ENCODE measurements at regions not wholly inside any gene's neighbourhood (a gene's known extent, or its start where the extent isn't known, plus 50 kb on each side); places are given as distances from the start of the nearest gene placed in this dataset.

- TF ChIP-seq POLR2A (IDR thresholded peaks at IDR 0.05) (no peak), CTCF (IDR thresholded peaks at IDR 0.05) (no peak)
- Histone ChIP-seq H3K36me3 (replicated peaks in 1 of 2) (no peaks in the 10 kb centered on the region), H3K27me3 (no peaks in the 10 kb centered on the region), H3K27ac (no peak overlapping the region), H3K9me3 (replicated peaks in 1 of 3) (no peaks in the 10 kb centered on the region), H3K4me3 (no peak overlapping the region), H3K4me1 (replicated peaks in 1 of 2) (no peaks in the 10 kb centered on the region)
- 54 to 90% (median 78%) methylated on average over 3 of the region's 3 CpGs for whole genome bisulfite sequencing, 4 donors
- DNase-seq: no peak
- intact Hi-C loops (cut with DNase I): no loop called here
Measured at GRCh38 chr14:59037086-59037485, 151.4 kb upstream of the DAAM1 start.

- Histone ChIP-seq H3K4me3 (no peak overlapping the region), H3K36me3 (replicated peaks in 1 of 2) (no peaks in the 10 kb centered on the region), H3K4me1 (replicated peaks in 1 of 2) (no peaks in the 10 kb centered on the region), H3K9me3 (replicated peaks in 1 of 3) (no peaks in the 10 kb centered on the region), H3K27ac (no peak overlapping the region), H3K27me3 (no peaks in the 10 kb centered on the region)
- no peak for TF ChIP-seq CTCF (IDR thresholded peaks at IDR 0.05)
- no peak for TF ChIP-seq POLR2A (IDR thresholded peaks at IDR 0.05)
- WGBS, 4 donors: 75 to 89% (median 80%) methylated on average over 4 of the region's 4 CpGs
- DNase-seq: no peak
- intact Hi-C loops (cut with DNase I): no loop called here
Measured at GRCh38 chr14:59037620-59038019, 150.8 kb upstream of the DAAM1 start.

- no peak overlapping the region for H3K4me3 ChIP-seq
- H3K27ac ChIP-seq: no peak overlapping the region
- intact Hi-C loops (cut with DNase I): no loop called here
- no peaks in the 10 kb centered on the region for H3K4me1 ChIP-seq (replicated peaks in 1 of 2)
- H3K36me3 ChIP-seq (replicated peaks in 1 of 2): no peaks in the 10 kb centered on the region
- TF ChIP-seq POLR2A (IDR thresholded peaks at IDR 0.05) (no peak), CTCF (IDR thresholded peaks at IDR 0.05) (no peak)
- no peaks in the 10 kb centered on the region for H3K27me3 ChIP-seq
- no peaks in the 10 kb centered on the region for H3K9me3 ChIP-seq (replicated peaks in 1 of 3)
- 89 to 94% (median 93%) methylated on average over 4 of the region's 4 CpGs for WGBS, 4 donors
- no peak for DNase-seq
Measured at GRCh38 chr14:59038746-59039145, 149.7 kb upstream of the DAAM1 start.

GRCh38 chr14:59041308-59041707 lies 147.2 kb upstream of the DAAM1 start:
- Histone ChIP-seq H3K9me3 (replicated peaks in 1 of 3) (no peaks in the 10 kb centered on the region), H3K27ac (no peak overlapping the region), H3K36me3 (replicated peaks in 1 of 2) (no peaks in the 10 kb centered on the region), H3K4me1 (replicated peaks in 1 of 2) (no peaks in the 10 kb centered on the region), H3K4me3 (no peak overlapping the region), H3K27me3 (no peaks in the 10 kb centered on the region)
- DNase-seq: no peak
- 89 to 95% (median 94%) methylated on average over 3 of the region's 3 CpGs for WGBS, 4 donors
- no peak for TF ChIP-seq CTCF (IDR thresholded peaks at IDR 0.05)
- TF ChIP-seq POLR2A (IDR thresholded peaks at IDR 0.05): no peak
- intact Hi-C loops (cut with DNase I): no loop called here

All from adrenal gland (tissue), 9 donors.